22Rv1 (cell line): ENCODE measurements at regions not wholly inside any gene's neighbourhood (a gene's known extent, or its start where the extent isn't known, plus 50 kb on each side); places are given as distances from the start of the nearest gene placed in this dataset.
"Not testable (repeated sequence)": the region's sequence is repeated elsewhere in the genome, so short reads cannot be mapped to it uniquely, and the experiment has no call there.

Source experiments
- CTCF ChIP-seq: fragments of 450-650 bp; IDR thresholded peaks from 2 replicates; pipeline ENCODE4 v1.5.1; 2017; ENCODE audit warnings: mild to moderate bottlenecking
- ZFX ChIP-seq: fragments of 450-650 bp; IDR thresholded peaks from 2 replicates; pipeline ENCODE4 v1.6.1; 2017; ENCODE audit warnings: antibody characterized with exemption, borderline replicate concordance

- TF ChIP-seq CTCF, ZFX: not testable (repeated sequence)
These were observed 861.6 kb downstream of the UQCRFS1 start for GRCh38 chr19:28351321-28351720.
